HepG2 (cell line): ENCODE measurements at regions not wholly inside any gene's neighbourhood (a gene's known extent, or its start where the extent isn't known, plus 50 kb on each side); places are given as distances from the start of the nearest gene placed in this dataset.

ENCODE experiments used
- ATAC-seq: fragments of 200-7000 bp; cut with Tn5 transposase; 3 replicates; pipeline ENCODE4 v1.9.1; 2020; ENCODE audit warnings: mild to moderate bottlenecking, moderate library complexity
- BruUV-seq: library from RNA; stranded (reverse); fragments of 400-500 nt; replicated peaks from 2 replicates; lab custom pipeline; 2021; lab: Mats Ljungman, UMichigan
- CTCF ChIA-PET: fragments of 300-600 bp; formaldehyde crosslinking; extraction: SDS; loops from one replicate; lab custom pipeline; 2021; ENCODE audit warnings: low total read pairs, inconsistent platforms, low intra/inter-chr PET ratio; lab: Yijun Ruan, JAX
- POLR2A ChIA-PET: fragments of 350-600 bp; sonication (Branson Sonifier 250); formaldehyde crosslinking; loops from one replicate; lab custom pipeline; 2020; ENCODE audit warnings: antibody characterized with exemption, inconsistent platforms; lab: Yijun Ruan, JAX
- DNase-seq: peaks from one replicate; pipeline ENCODE4 v3.0.0-alpha.2; 2015; ENCODE audit warnings: low spot score
- FAIRE-seq: peaks from 3 replicates; lab custom pipeline; 2011; peaks lifted over from hg19 to GRCh38; lab: Jason Lieb, UNC
- H2AFZ ChIP-seq: one replicate; pipeline ENCODE4 v1.6.1; 2011; ENCODE audit warnings: low read length, inconsistent platforms
- H3K27ac ChIP-seq: fragments of 300-600 bp; 3 replicates; pipeline ENCODE4 v1.8.0; 2011; ENCODE audit warnings: mixed run types, mild to moderate bottlenecking, mixed read lengths, low read length, inconsistent platforms; ENCODE audit not compliant: insufficient read depth; ENCODE audit errors: extremely low read length
- H3K27me3 ChIP-seq, 2 experiments: fragments of 200-600 bp in 1 of 2; 2 replicates in 1 of 2; 3 replicates in 1 of 2; pipeline versions ENCODE4 v1.6.0 to v1.8.0; 2011; ENCODE audit warnings: low read length in 2 of 2, mild to moderate bottlenecking in 2 of 2, moderate library complexity in 2 of 2, inconsistent platforms in 1 of 2; ENCODE audit not compliant: insufficient read depth in 2 of 2, control insufficient read depth in 1 of 2
- H3K36me3 ChIP-seq, 2 experiments: fragments of 200-600 bp in 1 of 2; replicated peaks in 1 of 2; 2 replicates in 1 of 2; 3 replicates in 1 of 2; pipeline versions ENCODE4 v1.5.1 to v1.8.0; 2011; ENCODE audit warnings: low read length in 2 of 2, inconsistent platforms in 1 of 2; ENCODE audit not compliant: insufficient read depth in 2 of 2, control insufficient read depth in 1 of 2
- H3K4me1 ChIP-seq: 2 replicates; pipeline ENCODE4 v1.5.1; 2012; ENCODE audit warnings: low read length, inconsistent platforms; ENCODE audit not compliant: insufficient read depth
- H3K4me2 ChIP-seq: 2 replicates; pipeline ENCODE4 v1.6.0; 2011; ENCODE audit warnings: low read depth, low read length, inconsistent platforms
- H3K4me3 ChIP-seq, 3 experiments: fragments of 200-600 bp in 1 of 3; sonication (generic), shearing (Covaris generic) in 1 of 3; replicated peaks in 1 of 3; 2 replicates each; pipeline ENCODE4 v1.5.1; 2011 to 2016; ENCODE audit warnings: low read length in 3 of 3, inconsistent platforms in 2 of 3, low read depth in 2 of 3, mild to moderate bottlenecking in 2 of 3, control low read depth in 1 of 3, mixed read lengths in 1 of 3; ENCODE audit not compliant: insufficient read depth in 1 of 3
- H3K79me2 ChIP-seq: one replicate; pipeline ENCODE4 v1.6.1; 2011; ENCODE audit warnings: low read length, inconsistent platforms; ENCODE audit not compliant: insufficient read depth
- H3K9ac ChIP-seq: 2 replicates; pipeline ENCODE4 v1.6.0; 2011; ENCODE audit warnings: mild to moderate bottlenecking, low read depth, low read length, inconsistent platforms; ENCODE audit not compliant: insufficient read depth
- H3K9me3 ChIP-seq: 2 replicates; pipeline ENCODE4 v1.5.1; 2012; ENCODE audit warnings: mild to moderate bottlenecking, low read length
- H4K20me1 ChIP-seq: 2 replicates; pipeline ENCODE4 v1.6.0; 2011; ENCODE audit warnings: inconsistent platforms, mild to moderate bottlenecking, low read length, moderate library complexity; ENCODE audit not compliant: insufficient read depth
- ATAD3A ChIP-seq: sonication (generic); formaldehyde crosslinking; IDR thresholded peaks from 2 replicates; pipeline ENCODE4 v1.4.0; 2020; ENCODE audit warnings: missing genetic modification reagents
- CHD2 ChIP-seq: IDR thresholded peaks from 2 replicates; pipeline ENCODE4 v1.6.1; 2011; ENCODE audit warnings: low read depth, low read length, improper control_type of control experiment
- HMGA1 ChIP-seq: sonication (generic); formaldehyde crosslinking; conservative IDR thresholded peaks from 2 replicates; pipeline ENCODE4 v1.4.0; 2020; ENCODE audit warnings: missing genetic modification reagents
- MTF1 ChIP-seq: sonication (generic); formaldehyde crosslinking; IDR thresholded peaks from 2 replicates; pipeline ENCODE4 v1.5.0; 2020; ENCODE audit warnings: missing genetic modification reagents
- ZFAT ChIP-seq: sonication (generic); formaldehyde crosslinking; conservative IDR thresholded peaks from 2 replicates; pipeline ENCODE4 v1.8.1; 2023; ENCODE audit warnings: missing genetic modification reagents, inconsistent platforms
- ZNF354B ChIP-seq: sonication (generic); formaldehyde crosslinking; IDR thresholded peaks from 2 replicates; pipeline ENCODE4 v1.8.0; 2022; ENCODE audit warnings: mild to moderate bottlenecking, missing genetic modification reagents
- ZNF496 ChIP-seq: sonication (generic); formaldehyde crosslinking; IDR thresholded peaks from 2 replicates; pipeline ENCODE4 v1.8.1; 2023; ENCODE audit warnings: mild to moderate bottlenecking, moderate library complexity, missing genetic modification reagents; ENCODE audit not compliant: insufficient replicate concordance
- ZNF543 ChIP-seq: sonication (generic); formaldehyde crosslinking; IDR thresholded peaks from 2 replicates; pipeline ENCODE4 v1.4.0; 2020; ENCODE audit warnings: mild to moderate bottlenecking, missing genetic modification reagents
- ZNF556 ChIP-seq: sonication (generic); formaldehyde crosslinking; IDR thresholded peaks from 2 replicates; pipeline ENCODE4 v1.4.0; 2020; ENCODE audit warnings: mild to moderate bottlenecking, missing genetic modification reagents, borderline replicate concordance
- ZNF557 ChIP-seq: sonication (generic); formaldehyde crosslinking; IDR thresholded peaks from 2 replicates; pipeline ENCODE4 v1.4.0; 2020; ENCODE audit warnings: missing genetic modification reagents
- ZNF790 ChIP-seq: sonication (generic); formaldehyde crosslinking; IDR thresholded peaks from 2 replicates; pipeline ENCODE4 v1.8.0; 2022; ENCODE audit warnings: missing genetic modification reagents, mild to moderate bottlenecking, borderline replicate concordance
- WGBS: methylation state at CpG from one replicate; pipeline ENCODE4 v1.1.6; 2017; ENCODE audit warnings: low lambda C conversion rate; 5-methylcytosine and 5-hydroxymethylcytosine counted together
- in situ Hi-C: cut with HindIII; loops from 2 replicates; pipeline ENCODE4 v1.10.0; 2017; ENCODE audit warnings: low pct_unique_long_range_greater_than_20kb; ENCODE audit not compliant: extremely low pct_ligation_motif_present
- intact Hi-C: fragments of 100-400 bp; cut with micrococcal nuclease; formaldehyde crosslinking; loops from one replicate; pipeline ENCODE4 v1.10.0; 2022; ENCODE audit not compliant: unreplicated experiment
- TF ChIP-seq, protein P1 (sequence below): sonication (generic); formaldehyde crosslinking; IDR thresholded peaks from 2 replicates; pipeline ENCODE4 v1.9.0; 2021; ENCODE audit warnings: missing genetic modification reagents, borderline replicate concordance
- TF ChIP-seq, protein P2 (sequence below): sonication (generic); formaldehyde crosslinking; IDR thresholded peaks from 2 replicates; pipeline ENCODE4 v1.5.1; 2020; ENCODE audit warnings: missing genetic modification reagents, mild to moderate bottlenecking, borderline replicate concordance
- TF ChIP-seq, protein P3 (sequence below): sonication (generic); formaldehyde crosslinking; IDR thresholded peaks from 2 replicates; pipeline ENCODE4; 2020; ENCODE audit warnings: missing genetic modification reagents, mild to moderate bottlenecking, borderline replicate concordance
- TF ChIP-seq, protein P4 (sequence below): sonication (generic); formaldehyde crosslinking; IDR thresholded peaks from 2 replicates; pipeline ENCODE4 v1.4.0; 2020; ENCODE audit warnings: missing genetic modification reagents

DNA sequence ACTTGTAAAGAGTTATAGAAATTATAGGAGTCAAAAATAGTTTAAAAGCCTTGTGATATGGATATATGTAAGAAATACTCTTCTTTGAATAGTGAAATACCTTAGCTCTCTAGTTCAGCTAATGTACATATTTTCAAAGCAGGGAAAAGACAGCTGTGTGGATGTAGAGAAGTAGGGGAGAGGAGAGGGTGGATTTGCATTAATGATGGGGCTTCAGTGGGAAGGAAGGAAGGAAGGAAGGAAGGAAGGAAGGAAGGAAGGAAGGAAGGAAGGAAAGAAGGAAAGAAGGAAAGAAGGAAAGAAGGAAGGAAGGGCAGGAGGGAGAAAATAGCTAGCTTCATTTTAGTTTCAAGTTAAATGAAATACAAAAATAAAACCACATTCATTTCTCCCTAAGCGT lies 62.4 kb upstream of the RGS1 start:
- Histone ChIP-seq H3K79me2 (no peaks in the 10 kb centered on the region), H4K20me1 (no peaks in the 10 kb centered on the region)
- in situ Hi-C loops: no loop called here
- no peak for DNase-seq
- no peak for FAIRE-seq
- no peak for TF ChIP-seq CHD2
- TF ChIP-seq ZNF354B: no peak
- TF ChIP-seq ZFAT: no peak
- no peak for TF ChIP-seq ZNF557 (CRISPR knock-in tag)
- no peak for TF ChIP-seq MTF1
- no peak for TF ChIP-seq ZNF790 (CRISPR knock-in tag)
- TF ChIP-seq, protein P1, sequence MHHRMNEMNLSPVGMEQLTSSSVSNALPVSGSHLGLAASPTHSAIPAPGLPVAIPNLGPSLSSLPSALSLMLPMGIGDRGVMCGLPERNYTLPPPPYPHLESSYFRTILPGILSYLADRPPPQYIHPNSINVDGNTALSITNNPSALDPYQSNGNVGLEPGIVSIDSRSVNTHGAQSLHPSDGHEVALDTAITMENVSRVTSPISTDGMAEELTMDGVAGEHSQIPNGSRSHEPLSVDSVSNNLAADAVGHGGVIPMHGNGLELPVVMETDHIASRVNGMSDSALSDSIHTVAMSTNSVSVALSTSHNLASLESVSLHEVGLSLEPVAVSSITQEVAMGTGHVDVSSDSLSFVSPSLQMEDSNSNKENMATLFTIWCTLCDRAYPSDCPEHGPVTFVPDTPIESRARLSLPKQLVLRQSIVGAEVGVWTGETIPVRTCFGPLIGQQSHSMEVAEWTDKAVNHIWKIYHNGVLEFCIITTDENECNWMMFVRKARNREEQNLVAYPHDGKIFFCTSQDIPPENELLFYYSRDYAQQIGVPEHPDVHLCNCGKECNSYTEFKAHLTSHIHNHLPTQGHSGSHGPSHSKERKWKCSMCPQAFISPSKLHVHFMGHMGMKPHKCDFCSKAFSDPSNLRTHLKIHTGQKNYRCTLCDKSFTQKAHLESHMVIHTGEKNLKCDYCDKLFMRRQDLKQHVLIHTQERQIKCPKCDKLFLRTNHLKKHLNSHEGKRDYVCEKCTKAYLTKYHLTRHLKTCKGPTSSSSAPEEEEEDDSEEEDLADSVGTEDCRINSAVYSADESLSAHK (CRISPR knock-in tag): no peak
- TF ChIP-seq, protein P2, sequence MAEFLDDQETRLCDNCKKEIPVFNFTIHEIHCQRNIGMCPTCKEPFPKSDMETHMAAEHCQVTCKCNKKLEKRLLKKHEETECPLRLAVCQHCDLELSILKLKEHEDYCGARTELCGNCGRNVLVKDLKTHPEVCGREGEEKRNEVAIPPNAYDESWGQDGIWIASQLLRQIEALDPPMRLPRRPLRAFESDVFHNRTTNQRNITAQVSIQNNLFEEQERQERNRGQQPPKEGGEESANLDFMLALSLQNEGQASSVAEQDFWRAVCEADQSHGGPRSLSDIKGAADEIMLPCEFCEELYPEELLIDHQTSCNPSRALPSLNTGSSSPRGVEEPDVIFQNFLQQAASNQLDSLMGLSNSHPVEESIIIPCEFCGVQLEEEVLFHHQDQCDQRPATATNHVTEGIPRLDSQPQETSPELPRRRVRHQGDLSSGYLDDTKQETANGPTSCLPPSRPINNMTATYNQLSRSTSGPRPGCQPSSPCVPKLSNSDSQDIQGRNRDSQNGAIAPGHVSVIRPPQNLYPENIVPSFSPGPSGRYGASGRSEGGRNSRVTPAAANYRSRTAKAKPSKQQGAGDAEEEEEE (CRISPR knock-in tag): no peak
- TF ChIP-seq ZNF543 (CRISPR knock-in tag): no peak
- TF ChIP-seq, protein P3, sequence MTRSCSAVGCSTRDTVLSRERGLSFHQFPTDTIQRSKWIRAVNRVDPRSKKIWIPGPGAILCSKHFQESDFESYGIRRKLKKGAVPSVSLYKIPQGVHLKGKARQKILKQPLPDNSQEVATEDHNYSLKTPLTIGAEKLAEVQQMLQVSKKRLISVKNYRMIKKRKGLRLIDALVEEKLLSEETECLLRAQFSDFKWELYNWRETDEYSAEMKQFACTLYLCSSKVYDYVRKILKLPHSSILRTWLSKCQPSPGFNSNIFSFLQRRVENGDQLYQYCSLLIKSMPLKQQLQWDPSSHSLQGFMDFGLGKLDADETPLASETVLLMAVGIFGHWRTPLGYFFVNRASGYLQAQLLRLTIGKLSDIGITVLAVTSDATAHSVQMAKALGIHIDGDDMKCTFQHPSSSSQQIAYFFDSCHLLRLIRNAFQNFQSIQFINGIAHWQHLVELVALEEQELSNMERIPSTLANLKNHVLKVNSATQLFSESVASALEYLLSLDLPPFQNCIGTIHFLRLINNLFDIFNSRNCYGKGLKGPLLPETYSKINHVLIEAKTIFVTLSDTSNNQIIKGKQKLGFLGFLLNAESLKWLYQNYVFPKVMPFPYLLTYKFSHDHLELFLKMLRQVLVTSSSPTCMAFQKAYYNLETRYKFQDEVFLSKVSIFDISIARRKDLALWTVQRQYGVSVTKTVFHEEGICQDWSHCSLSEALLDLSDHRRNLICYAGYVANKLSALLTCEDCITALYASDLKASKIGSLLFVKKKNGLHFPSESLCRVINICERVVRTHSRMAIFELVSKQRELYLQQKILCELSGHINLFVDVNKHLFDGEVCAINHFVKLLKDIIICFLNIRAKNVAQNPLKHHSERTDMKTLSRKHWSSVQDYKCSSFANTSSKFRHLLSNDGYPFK (CRISPR knock-in tag): no peak
- TF ChIP-seq ZNF556 (CRISPR knock-in tag): no peak
- no peak for TF ChIP-seq ATAD3A
- no peak for TF ChIP-seq ZNF496 (CRISPR knock-in tag)
- TF ChIP-seq, protein P4, sequence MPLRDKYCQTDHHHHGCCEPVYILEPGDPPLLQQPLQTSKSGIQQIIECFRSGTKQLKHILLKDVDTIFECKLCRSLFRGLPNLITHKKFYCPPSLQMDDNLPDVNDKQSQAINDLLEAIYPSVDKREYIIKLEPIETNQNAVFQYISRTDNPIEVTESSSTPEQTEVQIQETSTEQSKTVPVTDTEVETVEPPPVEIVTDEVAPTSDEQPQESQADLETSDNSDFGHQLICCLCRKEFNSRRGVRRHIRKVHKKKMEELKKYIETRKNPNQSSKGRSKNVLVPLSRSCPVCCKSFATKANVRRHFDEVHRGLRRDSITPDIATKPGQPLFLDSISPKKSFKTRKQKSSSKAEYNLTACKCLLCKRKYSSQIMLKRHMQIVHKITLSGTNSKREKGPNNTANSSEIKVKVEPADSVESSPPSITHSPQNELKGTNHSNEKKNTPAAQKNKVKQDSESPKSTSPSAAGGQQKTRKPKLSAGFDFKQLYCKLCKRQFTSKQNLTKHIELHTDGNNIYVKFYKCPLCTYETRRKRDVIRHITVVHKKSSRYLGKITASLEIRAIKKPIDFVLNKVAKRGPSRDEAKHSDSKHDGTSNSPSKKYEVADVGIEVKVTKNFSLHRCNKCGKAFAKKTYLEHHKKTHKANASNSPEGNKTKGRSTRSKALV (CRISPR knock-in tag): no peak
- no peak for TF ChIP-seq HMGA1 (CRISPR knock-in tag)
- TF ChIP-seq, all 625 proteins: peak for 0
- BruUV-seq: no TSS peak
- Histone ChIP-seq H3K4me2 (no peak overlapping the region), H3K9ac (no peak overlapping the region), H3K36me3 (no peaks in the 10 kb centered on the region), H3K4me3 (no peak overlapping the region), H3K27me3 (no peaks in the 10 kb centered on the region), H2AFZ (no peak overlapping the region), H3K4me1 (no peaks in the 10 kb centered on the region), H3K27ac (no peak overlapping the region), H3K9me3 (no peaks in the 10 kb centered on the region)
- WGBS: 77% methylated on average over 1 of the region's 1 CpG
- CTCF ChIA-PET: no interaction called here
- intact Hi-C loops: no loop called here
- no peak for ATAC-seq
- POLR2A ChIA-PET: no interaction called here
